ENCODE measurements at regions not wholly inside any gene's neighbourhood (a gene's known extent, or its start where the extent isn't known, plus 50 kb on each side); places are given as distances from the start of the nearest gene placed in this dataset.
A peak's percentile ranks its signal among the peaks of the same experiment; 100 is the strongest.

GRCh38 chr18:10064267-10064666 is 150.5 kb downstream of the VAPA start:
- no peak for TF ChIP-seq JUND (IDR thresholded peaks at IDR 0.05; ENCODE audit: low read depth)
- in situ Hi-C loops (cut with HindIII; ENCODE audit: low pct_unique_long_range_greater_than_20kb, low sequenced_read_pairs) = no loop called here
- no peak for DNase-seq (ENCODE audit: low read depth in 1 of 2, low spot score in 1 of 2)

DNA sequence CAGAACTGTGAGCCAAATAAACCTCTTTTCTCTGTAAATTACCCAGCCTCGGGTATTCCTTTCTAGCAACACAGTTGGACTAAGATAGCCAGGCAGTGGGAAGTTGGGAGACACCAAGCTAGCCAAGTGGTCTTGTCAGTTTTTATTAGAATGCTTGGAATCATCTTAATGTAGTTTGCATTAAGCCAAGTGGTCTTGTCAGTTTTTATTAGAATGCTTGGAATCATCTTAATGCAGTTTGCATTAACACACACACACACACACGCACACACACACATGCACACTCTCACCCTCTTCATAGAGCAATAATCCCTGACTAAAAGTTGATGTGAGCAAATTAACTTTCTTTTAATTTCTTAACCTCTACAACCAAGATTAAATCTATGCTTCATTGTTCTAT is 151.5 kb downstream of the VAPA start:
- no peak for DNase-seq (ENCODE audit: low read depth in 1 of 2, low spot score in 1 of 2)
- in situ Hi-C loops (cut with HindIII; ENCODE audit: low pct_unique_long_range_greater_than_20kb, low sequenced_read_pairs) = no loop called here
- no peak for TF ChIP-seq JUND (IDR thresholded peaks at IDR 0.05; ENCODE audit: low read depth)

DNA sequence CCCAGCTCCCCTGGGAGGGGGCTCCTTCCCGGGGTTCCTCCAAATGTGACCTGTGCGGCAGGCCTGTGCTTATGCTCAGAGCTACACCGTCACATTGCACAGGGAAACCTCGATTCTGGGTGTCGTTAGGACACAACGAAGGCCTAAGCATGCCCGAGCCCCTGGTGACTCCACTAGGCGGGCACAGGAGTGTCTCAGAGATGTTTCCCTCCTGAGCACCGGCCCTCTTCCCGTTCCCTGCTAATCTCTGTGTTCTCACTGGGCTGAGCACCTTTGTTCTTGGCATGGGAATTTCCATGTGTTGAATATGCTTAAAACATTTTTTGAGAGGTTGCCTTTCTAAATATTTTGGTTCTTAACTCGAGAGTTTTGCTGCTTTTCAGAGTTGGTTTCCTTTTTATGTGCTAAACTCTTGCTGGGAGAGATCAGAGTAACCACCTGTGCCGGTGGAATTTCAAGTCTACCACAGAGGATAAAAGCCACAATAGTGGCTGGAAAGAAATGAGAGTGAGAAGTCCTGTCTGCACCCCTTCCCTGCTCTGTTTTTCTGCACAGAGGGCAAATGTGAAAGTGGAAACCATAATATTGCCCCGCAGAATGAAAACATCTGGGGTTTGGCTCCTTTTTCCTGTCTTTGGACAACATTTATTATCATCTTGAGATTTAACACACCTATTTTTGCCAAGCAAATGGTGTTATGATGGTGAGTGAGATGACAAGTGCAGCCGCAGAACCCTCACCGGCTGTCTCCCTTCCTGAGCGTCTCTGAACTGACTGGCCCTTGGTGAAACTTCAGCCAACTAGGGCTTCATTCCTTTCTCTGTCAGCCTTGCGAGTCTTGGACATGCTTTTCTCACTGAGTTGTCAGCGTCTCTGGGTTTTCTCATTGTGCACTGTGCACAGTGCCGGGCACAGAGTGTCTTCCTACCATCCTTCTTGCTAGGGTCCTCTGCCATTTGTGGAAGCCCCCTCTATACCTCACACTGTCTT is 154.1 kb downstream of the VAPA start:
- TF ChIP-seq JUND (IDR thresholded peaks at IDR 0.05; ENCODE audit: low read depth) = no peak
- in situ Hi-C loops (cut with HindIII; ENCODE audit: low pct_unique_long_range_greater_than_20kb, low sequenced_read_pairs) = no loop called here
- no peak for DNase-seq (ENCODE audit: low read depth in 1 of 2, low spot score in 1 of 2)

- in situ Hi-C loops (cut with HindIII; ENCODE audit: low pct_unique_long_range_greater_than_20kb, low sequenced_read_pairs) = no loop called here
- no peak for DNase-seq (ENCODE audit: low read depth in 1 of 2, low spot score in 1 of 2)
- no peak for TF ChIP-seq JUND (IDR thresholded peaks at IDR 0.05; ENCODE audit: low read depth)
Observed at GRCh38 chr18:10068766-10069567, 155.2 kb downstream of the VAPA start.

DNA sequence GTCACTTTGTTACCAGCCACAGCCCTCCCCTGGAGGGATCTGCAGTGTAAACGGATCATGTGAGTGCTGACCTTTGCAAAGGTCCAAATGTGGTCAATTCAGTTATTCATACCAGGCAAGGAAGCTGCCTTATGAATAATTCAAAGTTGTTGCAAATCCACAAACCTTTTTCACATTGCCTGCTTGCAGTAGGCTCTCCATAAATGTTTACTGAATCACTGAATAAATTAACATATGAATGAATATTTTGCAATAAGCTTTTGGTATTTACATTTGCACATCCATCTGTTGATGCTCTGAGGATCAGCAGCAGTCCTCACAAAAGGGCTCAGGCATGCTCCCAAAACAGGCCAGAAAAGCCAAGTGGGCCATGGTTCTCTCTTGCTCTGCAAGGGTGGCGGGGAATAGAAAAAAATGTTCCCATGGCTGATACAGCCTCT is 156.8 kb downstream of the VAPA start:
- no peak for TF ChIP-seq JUND (IDR thresholded peaks at IDR 0.05; ENCODE audit: low read depth)
- in situ Hi-C loops (cut with HindIII; ENCODE audit: low pct_unique_long_range_greater_than_20kb, low sequenced_read_pairs) = no loop called here
- DNase-seq (ENCODE audit: low read depth in 1 of 2, low spot score in 1 of 2) = no peak

- no peak for DNase-seq (ENCODE audit: low read depth in 1 of 2, low spot score in 1 of 2)
- in situ Hi-C loops (cut with HindIII; ENCODE audit: low pct_unique_long_range_greater_than_20kb, low sequenced_read_pairs) = no loop called here
- no peak for TF ChIP-seq JUND (IDR thresholded peaks at IDR 0.05; ENCODE audit: low read depth)
Observed at GRCh38 chr18:10072671-10073175, 158.9 kb downstream of the VAPA start.

GRCh38 chr18:10074110-10074509 is 160.3 kb downstream of the VAPA start:
- no peak for TF ChIP-seq JUND (IDR thresholded peaks at IDR 0.05; ENCODE audit: low read depth)
- no peak for DNase-seq (ENCODE audit: low read depth in 1 of 2, low spot score in 1 of 2)
- in situ Hi-C loops (cut with HindIII; ENCODE audit: low pct_unique_long_range_greater_than_20kb, low sequenced_read_pairs) = no loop called here

DNA sequence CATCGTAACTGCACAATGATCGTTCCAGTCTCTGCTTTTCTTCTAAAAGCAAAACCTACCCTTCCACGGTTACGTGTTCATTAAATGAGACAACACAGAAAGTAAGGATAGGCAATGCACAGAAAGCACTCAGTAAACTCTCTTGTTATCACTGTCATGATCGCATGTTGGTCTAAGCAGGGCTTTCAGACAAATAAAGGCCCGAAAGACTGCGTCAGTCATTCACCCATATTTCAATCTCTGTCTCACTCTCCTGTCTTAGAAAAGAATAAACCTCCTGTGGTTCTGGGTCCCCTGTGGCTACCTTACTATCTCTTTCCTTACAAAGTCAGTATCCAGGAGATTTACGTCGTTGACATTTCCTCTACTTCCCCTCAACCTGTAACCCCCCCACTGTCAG is 160.9 kb downstream of the VAPA start:
- no peak for DNase-seq (ENCODE audit: low read depth in 1 of 2, low spot score in 1 of 2)
- in situ Hi-C loops (cut with HindIII; ENCODE audit: low pct_unique_long_range_greater_than_20kb, low sequenced_read_pairs) = no loop called here
- no peak for TF ChIP-seq JUND (IDR thresholded peaks at IDR 0.05; ENCODE audit: low read depth)

- no peak for TF ChIP-seq JUND (IDR thresholded peaks at IDR 0.05; ENCODE audit: low read depth)
- DNase-seq (ENCODE audit: low read depth in 1 of 2, low spot score in 1 of 2) = peak in 1 of 2 experiments; percentile 23
- in situ Hi-C loops (cut with HindIII; ENCODE audit: low pct_unique_long_range_greater_than_20kb, low sequenced_read_pairs) = no loop called here
Observed at GRCh38 chr18:10076502-10077030, 162.8 kb downstream of the VAPA start.

- in situ Hi-C loops (cut with HindIII; ENCODE audit: low pct_unique_long_range_greater_than_20kb, low sequenced_read_pairs) = no loop called here
- DNase-seq (ENCODE audit: low read depth in 1 of 2, low spot score in 1 of 2) = no peak
- no peak for TF ChIP-seq JUND (IDR thresholded peaks at IDR 0.05; ENCODE audit: low read depth)
Observed at GRCh38 chr18:10077986-10078385, 164.2 kb downstream of the VAPA start.

DNA sequence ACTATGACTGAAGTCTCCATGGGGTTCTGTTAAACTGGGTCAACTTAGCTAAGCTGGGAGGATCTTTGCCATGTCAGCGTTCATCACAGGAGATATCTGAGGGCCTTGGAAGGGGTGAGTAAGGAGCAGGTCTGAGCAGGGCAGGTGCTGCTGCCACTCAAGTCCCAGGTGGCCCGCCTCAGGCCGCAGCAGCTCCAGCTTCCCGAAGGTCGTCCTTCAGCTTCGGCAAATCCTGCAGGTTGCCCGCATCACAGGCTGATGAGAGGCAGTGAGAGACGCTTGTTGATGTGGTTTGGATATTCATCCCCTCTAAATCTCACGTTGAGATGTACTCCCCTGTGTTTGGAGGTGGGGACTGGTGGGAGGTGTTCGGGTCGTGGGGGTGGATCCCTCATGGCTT is 166.6 kb downstream of the VAPA start:
- no peak for TF ChIP-seq JUND (IDR thresholded peaks at IDR 0.05; ENCODE audit: low read depth)
- in situ Hi-C loops (cut with HindIII; ENCODE audit: low pct_unique_long_range_greater_than_20kb, low sequenced_read_pairs) = no loop called here
- no peak for DNase-seq (ENCODE audit: low read depth in 1 of 2, low spot score in 1 of 2)

DNA sequence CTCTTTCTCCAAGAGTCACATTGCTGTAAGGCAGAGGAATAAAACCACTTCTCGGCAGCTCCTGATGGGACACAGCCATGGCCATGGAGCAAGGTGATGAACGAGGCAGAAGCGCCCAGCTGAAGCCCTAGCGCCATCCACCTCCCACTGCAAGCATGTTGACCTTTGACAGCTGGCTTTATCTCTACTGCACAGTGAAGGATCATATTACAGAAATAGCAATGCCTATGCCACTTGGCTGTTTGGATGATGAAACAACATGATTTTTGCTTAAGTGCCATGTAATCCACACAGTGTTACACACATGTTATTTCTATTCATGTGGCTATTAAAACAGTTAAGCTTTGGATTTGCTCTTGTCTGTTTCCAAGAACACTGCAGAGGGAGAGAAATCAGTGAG is 167.7 kb downstream of the VAPA start:
- in situ Hi-C loops (cut with HindIII; ENCODE audit: low pct_unique_long_range_greater_than_20kb, low sequenced_read_pairs) = no loop called here
- no peak for DNase-seq (ENCODE audit: low read depth in 1 of 2, low spot score in 1 of 2)
- TF ChIP-seq JUND (IDR thresholded peaks at IDR 0.05; ENCODE audit: low read depth) = no peak

Data from T47D (cell line).